SK-N-SH (cell line): ENCODE measurements at regions not wholly inside any gene's neighbourhood (a gene's known extent, or its start where the extent isn't known, plus 50 kb on each side); places are given as distances from the start of the nearest gene placed in this dataset.

ENCODE experiments used
- CTCF ChIP-seq: fragments of 200-600 bp; sonication (generic); IDR thresholded peaks from 2 replicates; pipeline ENCODE4 v1.6.1; 2017; ENCODE audit warnings: antibody characterized with exemption, mild to moderate bottlenecking, moderate library complexity
- EP300 ChIP-seq, 2 experiments: IDR thresholded peaks; 2 replicates each; pipeline versions ENCODE4 v1.4.0 to v1.6.1; 2012; ENCODE audit warnings: borderline replicate concordance in 1 of 2, low read depth in 1 of 2, low read length in 1 of 2
- JUND ChIP-seq: IDR thresholded peaks from 2 replicates; pipeline ENCODE4 v1.4.0; 2012
- NFIC ChIP-seq: IDR thresholded peaks from 2 replicates; pipeline ENCODE4 v1.4.0; 2012; ENCODE audit warnings: borderline replicate concordance
- PBX3 ChIP-seq: IDR thresholded peaks from 2 replicates; pipeline ENCODE4; 2012
- REST ChIP-seq: IDR thresholded peaks from 2 replicates; pipeline ENCODE4 v1.6.1; 2012; ENCODE audit warnings: mild to moderate bottlenecking, low read depth, low read length, moderate library complexity

GRCh38 chrX:7330556-7330955, 182.6 kb upstream of the PUDP start:
- TF ChIP-seq JUND = no peak
- TF ChIP-seq EP300 (IDR thresholded peaks at IDR 0.05; ENCODE audit: borderline replicate concordance in 1 of 2, low read depth in 1 of 2, low read length in 1 of 2) = no peak
- no peak for TF ChIP-seq CTCF
- no peak for TF ChIP-seq PBX3
- no peak for TF ChIP-seq REST
- TF ChIP-seq NFIC = no peak
